ENCODE measurements at regions not wholly inside any gene's neighbourhood (a gene's known extent, or its start where the extent isn't known, plus 50 kb on each side); places are given as distances from the start of the nearest gene placed in this dataset.

GRCh38 chr3:177746337-177746933 is 549.2 kb upstream of the TBL1XR1 start:
- no peak for DNase-seq (ENCODE audit: low read depth)

GRCh38 chr3:177749836-177750235 is 552.6 kb upstream of the TBL1XR1 start:
- no peak for DNase-seq (ENCODE audit: low read depth)

- DNase-seq (ENCODE audit: low read depth): no peak
These were observed 553.2 kb upstream of the TBL1XR1 start for GRCh38 chr3:177750436-177750835.

GRCh38 chr3:177751770-177752169 is 554.5 kb upstream of the TBL1XR1 start:
- no peak for DNase-seq (ENCODE audit: low read depth)

- DNase-seq (ENCODE audit: low read depth): no peak
These were observed 555.5 kb upstream of the TBL1XR1 start for GRCh38 chr3:177752831-177753230.

GRCh38 chr3:177753451-177754155 is 556.3 kb upstream of the TBL1XR1 start:
- DNase-seq (ENCODE audit: low read depth): no peak

GRCh38 chr3:177754508-177754921 is 557.2 kb upstream of the TBL1XR1 start:
- no peak for DNase-seq (ENCODE audit: low read depth)

- no peak for DNase-seq (ENCODE audit: low read depth)
These were observed 560.8 kb upstream of the TBL1XR1 start for GRCh38 chr3:177758126-177758525.

GRCh38 chr3:177760803-177761202 is 563.5 kb upstream of the TBL1XR1 start:
- no peak for DNase-seq (ENCODE audit: low read depth)

GRCh38 chr3:177764377-177764912 is 567.2 kb upstream of the TBL1XR1 start:
- no peak for DNase-seq (ENCODE audit: low read depth)

GRCh38 chr3:177764933-177765332 is 567.7 kb upstream of the TBL1XR1 start:
- DNase-seq (ENCODE audit: low read depth): no peak

- no peak for DNase-seq (ENCODE audit: low read depth)
These were observed 573.3 kb upstream of the TBL1XR1 start for GRCh38 chr3:177770383-177771230.

GRCh38 chr3:177771780-177772179 is 574.5 kb upstream of the TBL1XR1 start:
- no peak for DNase-seq (ENCODE audit: low read depth)

- no peak for DNase-seq (ENCODE audit: low read depth)
These were observed 575.8 kb upstream of the TBL1XR1 start for GRCh38 chr3:177772908-177773557.

- DNase-seq (ENCODE audit: low read depth): no peak
These were observed 576.4 kb upstream of the TBL1XR1 start for GRCh38 chr3:177773717-177774116.

- DNase-seq (ENCODE audit: low read depth): no peak
These were observed 579.4 kb upstream of the TBL1XR1 start for GRCh38 chr3:177776661-177777101.

- DNase-seq (ENCODE audit: low read depth): no peak
These were observed 580.4 kb upstream of the TBL1XR1 start for GRCh38 chr3:177777699-177778098.

GRCh38 chr3:177778633-177779032 is 581.4 kb upstream of the TBL1XR1 start:
- DNase-seq (ENCODE audit: low read depth): no peak

- DNase-seq (ENCODE audit: low read depth): no peak
These were observed 584.4 kb upstream of the TBL1XR1 start for GRCh38 chr3:177781686-177782161.

GRCh38 chr3:177783338-177783737 is 586.1 kb upstream of the TBL1XR1 start:
- DNase-seq (ENCODE audit: low read depth): no peak

GRCh38 chr3:177783767-177784166 is 586.5 kb upstream of the TBL1XR1 start:
- no peak for DNase-seq (ENCODE audit: low read depth)
